ENCODE measurements at regions not wholly inside any gene's neighbourhood (a gene's known extent, or its start where the extent isn't known, plus 50 kb on each side); places are given as distances from the start of the nearest gene placed in this dataset.
A peak's percentile ranks its signal among the peaks of the same experiment; 100 is the strongest.

- Histone ChIP-seq H2AK5ac (ENCODE audit: low read length, severe bottlenecking) (no peak overlapping the region), H3K4me3 (ENCODE audit: insufficient read depth in 1 of 2, low read depth in 1 of 2, low read length in 2 of 2) (no peak overlapping the region), H3K4me2 (ENCODE audit: low read length, poor library complexity, severe bottlenecking) (no peak overlapping the region), H3K18ac (ENCODE audit: low read depth in 1 of 2, low read length in 2 of 2) (no peak overlapping the region), H3K4me1 (ENCODE audit: control insufficient read depth, insufficient read depth, low read depth, low read length) (no peaks in the 10 kb centered on the region), H3K14ac (ENCODE audit: low read length in 2 of 2) (no peak overlapping the region), H4K91ac (ENCODE audit: low read length) (no peak overlapping the region), H2BK15ac (ENCODE audit: low read depth, poor library complexity, severe bottlenecking) (no peak overlapping the region), H3K23ac (ENCODE audit: low read length in 2 of 2) (no peak overlapping the region), H3K9ac (ENCODE audit: low read length) (no peak overlapping the region), H3K27me3 (ENCODE audit: control insufficient read depth in 1 of 2, insufficient read depth in 1 of 2, low read length in 2 of 2) (no peaks in the 10 kb centered on the region), H3K9me3 (ENCODE audit: control insufficient read depth, low read length) (no peaks in the 10 kb centered on the region), H3K79me1 (replicated peaks; ENCODE audit: low read length, poor library complexity, severe bottlenecking) (no peaks in the 10 kb centered on the region), H3K4ac (ENCODE audit: low read depth in 1 of 2, low read length in 2 of 2) (no peak overlapping the region), H3K36me3 (ENCODE audit: control insufficient read depth in 1 of 2, insufficient read depth in 2 of 2, low read depth in 1 of 2, low read length in 2 of 2) (no peaks in the 10 kb centered on the region), H4K8ac (ENCODE audit: low read length) (no peak overlapping the region), H2AFZ (ENCODE audit: low read depth, low read length) (no peak overlapping the region), H2BK120ac (ENCODE audit: low read depth, low read length) (no peak overlapping the region), H3K27ac (ENCODE audit: low read length, poor library complexity, severe bottlenecking) (no peak overlapping the region), H2BK5ac (ENCODE audit: low read depth, low read length, poor library complexity, severe bottlenecking) (no peak overlapping the region), H2BK12ac (ENCODE audit: low read length in 2 of 2) (no peak overlapping the region)
- DNase-seq = no peak
Observed at GRCh38 chr10:55367555-55367954, 566.5 kb upstream of the PCDH15 start.

GRCh38 chr10:55358539-55358938 lies 557.5 kb upstream of the PCDH15 start:
- H3K18ac ChIP-seq (ENCODE audit: low read depth in 1 of 2, low read length in 2 of 2) = no peak overlapping the region
- 100% methylated on average over 1 of the region's 2 CpGs for WGBS

GRCh38 chr10:55353414-55353813 lies 552.4 kb upstream of the PCDH15 start:
- Histone ChIP-seq H2BK5ac (ENCODE audit: low read depth, low read length, poor library complexity, severe bottlenecking) (no peak overlapping the region), H4K91ac (ENCODE audit: low read length) (no peak overlapping the region), H3K4me2 (ENCODE audit: low read length, poor library complexity, severe bottlenecking) (no peak overlapping the region), H2AK5ac (ENCODE audit: low read length, severe bottlenecking) (no peak overlapping the region), H3K4ac (ENCODE audit: low read depth in 1 of 2, low read length in 2 of 2) (no peak overlapping the region), H3K27ac (ENCODE audit: low read length, poor library complexity, severe bottlenecking) (no peak overlapping the region), H3K36me3 (ENCODE audit: control insufficient read depth in 1 of 2, insufficient read depth in 2 of 2, low read depth in 1 of 2, low read length in 2 of 2) (no peaks in the 10 kb centered on the region), H3K9me3 (ENCODE audit: control insufficient read depth, low read length) (no peaks in the 10 kb centered on the region), H2BK15ac (ENCODE audit: low read depth, poor library complexity, severe bottlenecking) (no peak overlapping the region), H3K4me1 (ENCODE audit: control insufficient read depth, insufficient read depth, low read depth, low read length) (no peaks in the 10 kb centered on the region), H3K18ac (ENCODE audit: low read depth in 1 of 2, low read length in 2 of 2) (no peak overlapping the region), H3K9ac (ENCODE audit: low read length) (no peak overlapping the region), H2BK120ac (ENCODE audit: low read depth, low read length) (no peak overlapping the region), H3K79me1 (replicated peaks; ENCODE audit: low read length, poor library complexity, severe bottlenecking) (no peaks in the 10 kb centered on the region), H3K27me3 (ENCODE audit: control insufficient read depth in 1 of 2, insufficient read depth in 1 of 2, low read length in 2 of 2) (no peaks in the 10 kb centered on the region), H3K14ac (ENCODE audit: low read length in 2 of 2) (no peak overlapping the region), H3K4me3 (ENCODE audit: insufficient read depth in 1 of 2, low read depth in 1 of 2, low read length in 2 of 2) (no peak overlapping the region), H4K8ac (ENCODE audit: low read length) (no peak overlapping the region), H3K23ac (ENCODE audit: low read length in 2 of 2) (no peak overlapping the region), H2AFZ (ENCODE audit: low read depth, low read length) (no peak overlapping the region), H2BK12ac (ENCODE audit: low read length in 2 of 2) (no peak overlapping the region)
- no CpG with 5 or more reads among the region's 1 CpG for WGBS
- DNase-seq = no peak

More at GRCh38 chr10:55358539-55358938, 557.5 kb upstream of the PCDH15 start:
- H3K27me3 ChIP-seq (ENCODE audit: control insufficient read depth in 1 of 2, insufficient read depth in 1 of 2, low read length in 2 of 2) = no peaks in the 10 kb centered on the region
- no peaks in the 10 kb centered on the region for H3K9me3 ChIP-seq (ENCODE audit: control insufficient read depth, low read length)
- H2AK5ac ChIP-seq (ENCODE audit: low read length, severe bottlenecking) = no peak overlapping the region
- no peak overlapping the region for H3K14ac ChIP-seq (ENCODE audit: low read length in 2 of 2)
- no peak overlapping the region for H3K23ac ChIP-seq (ENCODE audit: low read length in 2 of 2)
- no peak overlapping the region for H2AFZ ChIP-seq (ENCODE audit: low read depth, low read length)
- H2BK15ac ChIP-seq (ENCODE audit: low read depth, poor library complexity, severe bottlenecking) = no peak overlapping the region
- H2BK12ac ChIP-seq (ENCODE audit: low read length in 2 of 2) = no peak overlapping the region
- H3K4ac ChIP-seq (ENCODE audit: low read depth in 1 of 2, low read length in 2 of 2) = no peak overlapping the region
- H3K27ac ChIP-seq (ENCODE audit: low read length, poor library complexity, severe bottlenecking) = no peak overlapping the region
- H4K91ac ChIP-seq (ENCODE audit: low read length) = no peak overlapping the region
- no peak for DNase-seq
- no peak overlapping the region for H3K4me2 ChIP-seq (ENCODE audit: low read length, poor library complexity, severe bottlenecking)
- H2BK120ac ChIP-seq (ENCODE audit: low read depth, low read length) = no peak overlapping the region
- H3K4me1 ChIP-seq (ENCODE audit: control insufficient read depth, insufficient read depth, low read depth, low read length) = no peaks in the 10 kb centered on the region
- no peak overlapping the region for H3K4me3 ChIP-seq (ENCODE audit: insufficient read depth in 1 of 2, low read depth in 1 of 2, low read length in 2 of 2)
- H3K79me1 ChIP-seq (replicated peaks; ENCODE audit: low read length, poor library complexity, severe bottlenecking) = no peaks in the 10 kb centered on the region
- H4K8ac ChIP-seq (ENCODE audit: low read length) = no peak overlapping the region
- H3K36me3 ChIP-seq (ENCODE audit: control insufficient read depth in 1 of 2, insufficient read depth in 2 of 2, low read depth in 1 of 2, low read length in 2 of 2) = no peaks in the 10 kb centered on the region
- peak overlapping the region; percentile 68 for H3K9ac ChIP-seq (ENCODE audit: low read length)
- no peak overlapping the region for H2BK5ac ChIP-seq (ENCODE audit: low read depth, low read length, poor library complexity, severe bottlenecking)

GRCh38 chr10:55351431-55351830 lies 550.4 kb upstream of the PCDH15 start:
- Histone ChIP-seq H2BK120ac (ENCODE audit: low read depth, low read length) (no peak overlapping the region), H3K27ac (ENCODE audit: low read length, poor library complexity, severe bottlenecking) (no peak overlapping the region), H3K79me1 (replicated peaks; ENCODE audit: low read length, poor library complexity, severe bottlenecking) (no peaks in the 10 kb centered on the region), H3K4me3 (ENCODE audit: insufficient read depth in 1 of 2, low read depth in 1 of 2, low read length in 2 of 2) (no peak overlapping the region), H2AK5ac (ENCODE audit: low read length, severe bottlenecking) (no peak overlapping the region), H3K4me1 (ENCODE audit: control insufficient read depth, insufficient read depth, low read depth, low read length) (no peaks in the 10 kb centered on the region), H2BK15ac (ENCODE audit: low read depth, poor library complexity, severe bottlenecking) (no peak overlapping the region), H3K4me2 (ENCODE audit: low read length, poor library complexity, severe bottlenecking) (no peak overlapping the region), H3K36me3 (ENCODE audit: control insufficient read depth in 1 of 2, insufficient read depth in 2 of 2, low read depth in 1 of 2, low read length in 2 of 2) (no peaks in the 10 kb centered on the region), H3K9me3 (ENCODE audit: control insufficient read depth, low read length) (no peaks in the 10 kb centered on the region), H3K4ac (ENCODE audit: low read depth in 1 of 2, low read length in 2 of 2) (no peak overlapping the region), H3K23ac (ENCODE audit: low read length in 2 of 2) (no peak overlapping the region), H3K27me3 (ENCODE audit: control insufficient read depth in 1 of 2, insufficient read depth in 1 of 2, low read length in 2 of 2) (no peaks in the 10 kb centered on the region), H3K9ac (ENCODE audit: low read length) (no peak overlapping the region), H2BK12ac (ENCODE audit: low read length in 2 of 2) (no peak overlapping the region), H3K14ac (ENCODE audit: low read length in 2 of 2) (no peak overlapping the region), H3K18ac (ENCODE audit: low read depth in 1 of 2, low read length in 2 of 2) (no peak overlapping the region), H4K91ac (ENCODE audit: low read length) (no peak overlapping the region), H4K8ac (ENCODE audit: low read length) (no peak overlapping the region), H2AFZ (ENCODE audit: low read depth, low read length) (no peak overlapping the region), H2BK5ac (ENCODE audit: low read depth, low read length, poor library complexity, severe bottlenecking) (no peak overlapping the region)
- 89% methylated on average over 2 of the region's 2 CpGs for WGBS
- no peak for DNase-seq
